GM21717 (cell line): ENCODE measurements at regions not wholly inside any gene's neighbourhood (a gene's known extent, or its start where the extent isn't known, plus 50 kb on each side); places are given as distances from the start of the nearest gene placed in this dataset.

Experiments used
- ATAC-seq: cut with Tn5 transposase; IDR thresholded peaks from one replicate; pipeline ENCODE4 v1.9.1; 2021; ENCODE audit warnings: mild to moderate bottlenecking, moderate library complexity; ENCODE audit not compliant: unreplicated experiment

- ATAC-seq = no peak
Measured at GRCh38 chr1:221806236-221806635, 64.3 kb upstream of the DUSP10 start.

GRCh38 chr1:221805121-221805520 lies 63.2 kb upstream of the DUSP10 start:
- ATAC-seq = no peak

GRCh38 chr1:221804303-221804702 lies 62.4 kb upstream of the DUSP10 start:
- ATAC-seq = no peak

- ATAC-seq = no peak
Measured at GRCh38 chr1:221801773-221802516, 60.1 kb upstream of the DUSP10 start.

GRCh38 chr1:221801251-221801661 lies 59.4 kb upstream of the DUSP10 start:
- ATAC-seq = no peak

GRCh38 chr1:221800831-221801230 lies 58.9 kb upstream of the DUSP10 start:
- ATAC-seq = no peak

- no peak for ATAC-seq
Measured at GRCh38 chr1:221797506-221797905, 55.6 kb upstream of the DUSP10 start.

GRCh38 chr1:221796700-221797099 lies 54.8 kb upstream of the DUSP10 start:
- ATAC-seq = no peak

GRCh38 chr1:221795380-221795779 lies 53.5 kb upstream of the DUSP10 start:
- no peak for ATAC-seq

GRCh38 chr1:221794935-221795334 lies 53.0 kb upstream of the DUSP10 start:
- no peak for ATAC-seq

- peak; percentile 63 for ATAC-seq
Measured at GRCh38 chr1:221794079-221794670, 52.3 kb upstream of the DUSP10 start.

- ATAC-seq = peak; percentile 83
Measured at GRCh38 chr1:221793439-221794078, 51.7 kb upstream of the DUSP10 start.

- ATAC-seq = no peak
Measured at GRCh38 chr1:221791846-221792245, 50.0 kb upstream of the DUSP10 start.
